ENCODE measurements at regions not wholly inside any gene's neighbourhood (a gene's known extent, or its start where the extent isn't known, plus 50 kb on each side); places are given as distances from the start of the nearest gene placed in this dataset.

GRCh38 chr6:106901062-106901461 lies 73.5 kb downstream of the CD24 start:
- no peak overlapping the region for H3K4me3 ChIP-seq (ENCODE audit: low read depth in 1 of 3, low read length in 3 of 3)
- peaks cover 0 to 7% (median 2%) of the 10 kb centered on the region in 4 donors for H3K9me3 ChIP-seq (ENCODE audit: control insufficient read depth in 4 of 4, low read length in 3 of 4)
- DNase-seq (ENCODE audit: low spot score) = no peak
- no peaks in the 10 kb centered on the region for H3K36me3 ChIP-seq (ENCODE audit: control insufficient read depth in 4 of 4, insufficient read depth in 3 of 4, low read depth in 1 of 4, low read length in 3 of 4)
- H3K4me1 ChIP-seq (ENCODE audit: control insufficient read depth in 4 of 4, insufficient read depth in 4 of 4, low read length in 3 of 4) = peaks cover 0 to 3% (median 0%) of the 10 kb centered on the region in 4 donors
- no peaks in the 10 kb centered on the region for H3K27me3 ChIP-seq (ENCODE audit: control insufficient read depth in 4 of 4, insufficient read depth in 4 of 4, low read length in 3 of 4)
- no peak overlapping the region for H3K27ac ChIP-seq (ENCODE audit: low read depth in 1 of 2, low read length in 2 of 2)
- H3K9ac ChIP-seq (ENCODE audit: low read depth in 1 of 2, low read length in 2 of 2) = no peak overlapping the region
- 95% methylated on average over 3 of the region's 3 CpGs for WGBS
- no peak for TF ChIP-seq JUND (IDR thresholded peaks at IDR 0.05)
- TF ChIP-seq MAX (IDR thresholded peaks at IDR 0.05) = no peak

GRCh38 chr6:106899697-106900096 lies 74.8 kb downstream of the CD24 start:
- WGBS = 90% methylated on average over 4 of the region's 4 CpGs
- Histone ChIP-seq H3K27ac (ENCODE audit: low read depth in 1 of 2, low read length in 2 of 2) (no peak overlapping the region), H3K9ac (ENCODE audit: low read depth in 1 of 2, low read length in 2 of 2) (no peak overlapping the region), H3K27me3 (ENCODE audit: control insufficient read depth in 4 of 4, insufficient read depth in 4 of 4, low read length in 3 of 4) (no peaks in the 10 kb centered on the region), H3K4me3 (ENCODE audit: low read depth in 1 of 3, low read length in 3 of 3) (no peak overlapping the region), H3K9me3 (ENCODE audit: control insufficient read depth in 4 of 4, low read length in 3 of 4) (peaks cover 0 to 7% (median 2%) of the 10 kb centered on the region in 4 donors), H3K4me1 (ENCODE audit: control insufficient read depth in 4 of 4, insufficient read depth in 4 of 4, low read length in 3 of 4) (peaks cover 0 to 3% (median 0%) of the 10 kb centered on the region in 4 donors), H3K36me3 (ENCODE audit: control insufficient read depth in 4 of 4, insufficient read depth in 3 of 4, low read depth in 1 of 4, low read length in 3 of 4) (no peaks in the 10 kb centered on the region)
- TF ChIP-seq RXRA (IDR thresholded peaks at IDR 0.05) = no peak
- no peak for TF ChIP-seq REST (IDR thresholded peaks at IDR 0.05)
- no peak for DNase-seq (ENCODE audit: low spot score)

GRCh38 chr6:106897580-106897979 lies 76.9 kb downstream of the CD24 start:
- H3K9ac ChIP-seq (ENCODE audit: low read depth in 1 of 2, low read length in 2 of 2) = no peak overlapping the region
- H3K4me1 ChIP-seq (ENCODE audit: control insufficient read depth in 4 of 4, insufficient read depth in 4 of 4, low read length in 3 of 4) = peaks cover 0 to 3% (median 0%) of the 10 kb centered on the region in 4 donors
- H3K36me3 ChIP-seq (ENCODE audit: control insufficient read depth in 4 of 4, insufficient read depth in 3 of 4, low read depth in 1 of 4, low read length in 3 of 4) = no peaks in the 10 kb centered on the region

More at GRCh38 chr6:106897580-106897979, 76.9 kb downstream of the CD24 start:
- TF ChIP-seq REST (IDR thresholded peaks at IDR 0.05) = no peak
- no peak for TF ChIP-seq RAD21 (IDR thresholded peaks at IDR 0.05)
- no peak for TF ChIP-seq MAX (IDR thresholded peaks at IDR 0.05)
- no peak for TF ChIP-seq YY1 (IDR thresholded peaks at IDR 0.05)
- TF ChIP-seq TAF1 (conservative IDR thresholded peaks at IDR 0.05) = no peak
- no peak for TF ChIP-seq NR2F2 (IDR thresholded peaks at IDR 0.05)
- TF ChIP-seq SP1 (IDR thresholded peaks at IDR 0.05) = no peak
- TF ChIP-seq EGR1 (IDR thresholded peaks at IDR 0.05; ENCODE audit: low read depth in 2 of 2) = no peak
- TF ChIP-seq CTCF (IDR thresholded peaks at IDR 0.05; ENCODE audit: low read depth, low read length, missing input control) = no peak
- TF ChIP-seq HNF4G (IDR thresholded peaks at IDR 0.05) = no peak
- TF ChIP-seq FOXA1 (IDR thresholded peaks at IDR 0.05) = no peak
- H3K27ac ChIP-seq (ENCODE audit: low read depth in 1 of 2, low read length in 2 of 2) = no peak overlapping the region
- H3K4me3 ChIP-seq (ENCODE audit: low read depth in 1 of 3, low read length in 3 of 3) = no peak overlapping the region
- H3K27me3 ChIP-seq (ENCODE audit: control insufficient read depth in 4 of 4, insufficient read depth in 4 of 4, low read length in 3 of 4) = no peaks in the 10 kb centered on the region
- peaks cover 0 to 7% (median 2%) of the 10 kb centered on the region in 4 donors for H3K9me3 ChIP-seq (ENCODE audit: control insufficient read depth in 4 of 4, low read length in 3 of 4)
- 57% methylated on average over 5 of the region's 5 CpGs for WGBS
- no peak for DNase-seq (ENCODE audit: low spot score)
